Gastrocnemius medialis (tissue), 4 donors: ENCODE measurements at regions not wholly inside any gene's neighbourhood (a gene's known extent, or its start where the extent isn't known, plus 50 kb on each side); places are given as distances from the start of the nearest gene placed in this dataset.
"Not testable (repeated sequence)": the region's sequence is repeated elsewhere in the genome, so short reads cannot be mapped to it uniquely, and the experiment has no call there.

Source experiments
- ATAC-seq, 2 donors: fragments of 150-250 bp; one replicate each; pipeline ENCODE4 v1.9.1; 2016
- DNase-seq, 2 donors: peaks; one replicate each; pipeline ENCODE4 v3.0.0-alpha.2; 2019
- H3K27ac ChIP-seq, 4 donors: fragments of 200-600 bp; sonication (generic); 1 replicate in 1 of 4; 2 replicates in 3 of 4; pipeline ENCODE4 v1.5.1; 2016 to 2018; ENCODE audit warnings: mild to moderate bottlenecking in 2 of 4, moderate library complexity in 1 of 4
- H3K27me3 ChIP-seq, 3 donors: fragments of 200-600 bp; sonication (generic) in 2 of 3; 1 replicate in 1 of 3; 2 replicates in 2 of 3; pipeline versions ENCODE4 v1.5.1 to v1.6.0; 2016 to 2019; ENCODE audit warnings: mild to moderate bottlenecking in 1 of 3, moderate library complexity in 1 of 3
- H3K36me3 ChIP-seq, 2 donors: fragments of 200-600 bp; sonication (generic) in 1 of 2; one replicate each; pipeline ENCODE4 v1.5.1; 2017 to 2018
- H3K4me1 ChIP-seq, 2 donors: fragments of 200-600 bp; sonication (generic) in 1 of 2; one replicate each; pipeline ENCODE4 v1.5.1; 2016 to 2017; ENCODE audit warnings: mild to moderate bottlenecking in 2 of 2
- H3K4me3 ChIP-seq, 4 donors: fragments of 200-600 bp; sonication (generic) in 3 of 4; 1 replicate in 1 of 4; 2 replicates in 3 of 4; pipeline ENCODE4 v1.5.1; 2016 to 2019; ENCODE audit warnings: mild to moderate bottlenecking in 2 of 4
- H3K9me3 ChIP-seq, 3 donors: fragments of 200-600 bp; sonication (generic) in 2 of 3; 1 replicate in 1 of 3; 2 replicates in 2 of 3; pipeline ENCODE4 v1.5.1; 2016 to 2019
- CTCF ChIP-seq, 5 experiments: fragments of 450-650 bp in 3 of 5; fragments of 200-600 bp in 2 of 5; sonication (generic) in 2 of 5; IDR thresholded peaks in 4 of 5; conservative IDR thresholded peaks in 1 of 5; 1 replicate in 4 of 5; 2 replicates in 1 of 5; pipeline ENCODE4 v1.5.1; 2016 to 2019; ENCODE audit warnings: antibody characterized with exemption in 5 of 5, mild to moderate bottlenecking in 3 of 5, moderate library complexity in 3 of 5
- POLR2A ChIP-seq, 2 donors: fragments of 450-650 bp; IDR thresholded peaks; one replicate each; pipeline ENCODE4 v1.6.1; 2017; ENCODE audit warnings: antibody characterized with exemption in 2 of 2, mild to moderate bottlenecking in 2 of 2, moderate library complexity in 2 of 2
- in situ Hi-C, 4 donors: fragments of 200-750 bp; cut with MboI; loops; one replicate each; pipeline versions ENCODE4 v1.15.0 to v1.8.0; 2017; ENCODE audit warnings: low sequenced_read_pairs in 4 of 4
- intact Hi-C: fragments of 100-400 bp; cut with DNase I; formaldehyde crosslinking; loops from one replicate; pipeline ENCODE4 v1.15.1; 2023; ENCODE audit warnings: low total_unique reads

GRCh38 chrX:140086691-140087090, 121.4 kb upstream of the CXorf66 start:
- Histone ChIP-seq H3K27me3 (peaks cover 0 to 11% (median 10%) of the 10 kb centered on the region in 3 donors), H3K9me3 (no peaks in the 10 kb centered on the region), H3K27ac (no peak overlapping the region), H3K4me3 (no peak overlapping the region), H3K4me1 (no peaks in the 10 kb centered on the region), H3K36me3 (no peaks in the 10 kb centered on the region)
- DNase-seq (no peak), ATAC-seq (no peak)
- in situ Hi-C loops = no loop called here
- TF ChIP-seq POLR2A (IDR thresholded peaks at IDR 0.05) (no peak), CTCF (IDR thresholded peaks at IDR 0.05 in 4 of 5, conservative IDR thresholded peaks at IDR 0.05 in 1 of 5) (no peak)
- intact Hi-C loops = no loop called here

GRCh38 chrX:140074851-140075250, 109.5 kb upstream of the CXorf66 start:
- H3K27me3 ChIP-seq, H3K36me3 ChIP-seq, H3K27ac ChIP-seq, DNase-seq, H3K4me3 ChIP-seq, ATAC-seq, H3K9me3 ChIP-seq, intact Hi-C loops, H3K4me1 ChIP-seq: not testable (repeated sequence)
- in situ Hi-C loops = loop anchor here in 1 of 4 donors (25.0 kb wide), 1 partner anchor 587 kb away; no protein-coding TSS in a partner anchor

GRCh38 chrX:140071037-140071436, 105.7 kb upstream of the CXorf66 start:
- no peaks in the 10 kb centered on the region for H3K9me3 ChIP-seq
- no peak overlapping the region for H3K27ac ChIP-seq
- in situ Hi-C loops = loop anchor here in 1 of 4 donors (25.0 kb wide), 1 partner anchor 591 kb away; no protein-coding TSS in a partner anchor
- no peaks in the 10 kb centered on the region for H3K27me3 ChIP-seq
- no peaks in the 10 kb centered on the region for H3K36me3 ChIP-seq
- ATAC-seq (no peak), DNase-seq (no peak)
- H3K4me3 ChIP-seq = no peak overlapping the region
- no peaks in the 10 kb centered on the region for H3K4me1 ChIP-seq
- intact Hi-C loops = no loop called here
- no peak for TF ChIP-seq CTCF (IDR thresholded peaks at IDR 0.05 in 4 of 5, conservative IDR thresholded peaks at IDR 0.05 in 1 of 5)
- no peak for TF ChIP-seq POLR2A (IDR thresholded peaks at IDR 0.05)

- H3K36me3 ChIP-seq = no peaks in the 10 kb centered on the region
- no peaks in the 10 kb centered on the region for H3K27me3 ChIP-seq
- no peaks in the 10 kb centered on the region for H3K9me3 ChIP-seq
- DNase-seq (no peak), ATAC-seq (no peak)
- intact Hi-C loops (no loop called here), in situ Hi-C loops (loop anchor here in 1 of 4 donors (25.0 kb wide), 1 partner anchor 596 kb away; no protein-coding TSS in a partner anchor)
- TF ChIP-seq POLR2A (IDR thresholded peaks at IDR 0.05) (no peak), CTCF (IDR thresholded peaks at IDR 0.05 in 4 of 5, conservative IDR thresholded peaks at IDR 0.05 in 1 of 5) (no peak)
- H3K27ac ChIP-seq = no peak overlapping the region
- H3K4me1 ChIP-seq = no peaks in the 10 kb centered on the region
- H3K4me3 ChIP-seq = no peak overlapping the region
Measured at GRCh38 chrX:140065961-140066662, 100.8 kb upstream of the CXorf66 start.

GRCh38 chrX:140064993-140065392, 99.7 kb upstream of the CXorf66 start:
- no peak for DNase-seq
- no peaks in the 10 kb centered on the region for H3K36me3 ChIP-seq
- in situ Hi-C loops (loop anchor here in 1 of 4 donors (25.0 kb wide), 1 partner anchor 597 kb away; no protein-coding TSS in a partner anchor), intact Hi-C loops (no loop called here)
- H3K4me3 ChIP-seq = no peak overlapping the region
- H3K27me3 ChIP-seq = no peaks in the 10 kb centered on the region
- no peaks in the 10 kb centered on the region for H3K4me1 ChIP-seq
- no peak overlapping the region for H3K27ac ChIP-seq
- no peak for ATAC-seq
- H3K9me3 ChIP-seq = no peaks in the 10 kb centered on the region
- TF ChIP-seq POLR2A (IDR thresholded peaks at IDR 0.05) (no peak), CTCF (IDR thresholded peaks at IDR 0.05 in 4 of 5, conservative IDR thresholded peaks at IDR 0.05 in 1 of 5) (no peak)
